Gastroesophageal sphincter (tissue), 4 donors: ENCODE measurements at regions not wholly inside any gene's neighbourhood (a gene's known extent, or its start where the extent isn't known, plus 50 kb on each side); places are given as distances from the start of the nearest gene placed in this dataset.

Source experiments
- ATAC-seq: fragments of 150-250 bp; one replicate; pipeline ENCODE4 v1.9.1; 2016; ENCODE audit warnings: mild to moderate bottlenecking, moderate library complexity
- H3K27ac ChIP-seq, 4 donors: fragments of 200-600 bp; sonication (generic) in 3 of 4; 1 replicate in 3 of 4; 2 replicates in 1 of 4; pipeline ENCODE4 v1.5.1; 2016 to 2019
- H3K27me3 ChIP-seq: fragments of 200-600 bp; sonication (generic); one replicate; pipeline ENCODE4 v1.5.1; 2019
- H3K36me3 ChIP-seq, 2 donors: fragments of 200-600 bp; sonication (generic); one replicate each; pipeline ENCODE4 v1.5.1; 2019; ENCODE audit warnings: control low read depth in 1 of 2
- H3K4me1 ChIP-seq, 3 donors: fragments of 200-600 bp; sonication (generic); 1 replicate in 2 of 3; 2 replicates in 1 of 3; pipeline ENCODE4 v1.5.1; 2016 to 2019; ENCODE audit warnings: control low read depth in 2 of 3
- H3K4me3 ChIP-seq, 2 donors: fragments of 200-600 bp; sonication (generic); one replicate each; pipeline ENCODE4 v1.5.1; 2019; ENCODE audit warnings: mild to moderate bottlenecking in 1 of 2, moderate library complexity in 1 of 2
- H3K9me3 ChIP-seq, 3 donors: fragments of 200-600 bp; sonication (generic); one replicate each; pipeline ENCODE4 v1.5.1; 2017 to 2019; ENCODE audit warnings: control low read depth in 2 of 3
- CTCF ChIP-seq, 4 experiments: fragments of 200-600 bp in 2 of 4; fragments of 450-650 bp in 2 of 4; sonication (generic) in 1 of 4; IDR thresholded peaks; one replicate each; pipeline ENCODE4 v1.5.1; 2017 to 2019; ENCODE audit warnings: antibody characterized with exemption in 4 of 4, mild to moderate bottlenecking in 2 of 4, moderate library complexity in 2 of 4
- EP300 ChIP-seq: sonication (generic); formaldehyde crosslinking; IDR thresholded peaks from one replicate; pipeline ENCODE4 v1.6.1; 2017; ENCODE audit warnings: antibody characterized with exemption, mild to moderate bottlenecking
- POLR2A ChIP-seq, 2 donors: fragments of 450-650 bp; IDR thresholded peaks; one replicate each; pipeline ENCODE4 v1.6.1; 2017; ENCODE audit warnings: antibody characterized with exemption in 2 of 2, mild to moderate bottlenecking in 2 of 2, moderate library complexity in 1 of 2
- POLR2AphosphoS5 ChIP-seq: sonication (generic); formaldehyde crosslinking; IDR thresholded peaks from one replicate; pipeline ENCODE4 v1.6.1; 2017; ENCODE audit warnings: antibody characterized with exemption
- WGBS, 2 donors: methylation state at CpG; one replicate each; pipeline ENCODE4 v1.1.5; 2018; ENCODE audit warnings: low coverage in 1 of 2; 5-methylcytosine and 5-hydroxymethylcytosine counted together

GRCh38 chr18:40866013-40866645, 1088.9 kb upstream of the PIK3C3 start:
- Histone ChIP-seq H3K27me3 (no peaks in the 10 kb centered on the region), H3K9me3 (no peaks in the 10 kb centered on the region), H3K36me3 (no peaks in the 10 kb centered on the region), H3K4me3 (no peak overlapping the region), H3K27ac (no peak overlapping the region), H3K4me1 (no peaks in the 10 kb centered on the region)
- TF ChIP-seq EP300 (no peak), POLR2A (IDR thresholded peaks at IDR 0.05) (no peak), CTCF (IDR thresholded peaks at IDR 0.05) (no peak), POLR2AphosphoS5 (no peak)
- WGBS, 2 donors: 88 to 89% methylated on average over 2 to 4 of the region's 5 CpGs
- ATAC-seq: no peak

DNA sequence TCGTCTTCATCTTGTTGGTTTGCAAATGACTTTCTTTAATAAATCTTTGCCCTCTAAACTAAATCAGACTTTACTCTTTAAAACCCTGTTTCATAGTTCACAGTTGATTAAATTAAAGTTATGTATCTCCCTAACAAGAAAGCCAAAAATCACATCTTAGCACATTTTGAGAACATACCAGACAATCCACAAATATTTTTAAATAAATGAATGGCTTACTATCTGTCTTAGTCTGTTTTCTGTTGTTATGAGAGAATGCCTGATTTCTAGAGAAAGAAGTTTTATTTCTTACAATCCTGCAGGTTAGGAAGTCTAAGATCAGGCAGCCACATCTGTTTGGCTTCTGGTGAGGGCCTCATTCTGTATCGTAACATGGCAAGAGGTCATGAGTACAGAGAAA, 1090.2 kb upstream of the PIK3C3 start:
- Histone ChIP-seq H3K27ac (no peak overlapping the region), H3K27me3 (no peaks in the 10 kb centered on the region), H3K9me3 (no peaks in the 10 kb centered on the region), H3K4me1 (no peaks in the 10 kb centered on the region), H3K4me3 (no peak overlapping the region), H3K36me3 (no peaks in the 10 kb centered on the region)
- WGBS, 2 donors: 78 to 100% methylated on average over 2 of the region's 2 CpGs
- no peak for ATAC-seq
- no peak for TF ChIP-seq EP300
- no peak for TF ChIP-seq POLR2A (IDR thresholded peaks at IDR 0.05)
- TF ChIP-seq CTCF (IDR thresholded peaks at IDR 0.05): no peak
- no peak for TF ChIP-seq POLR2AphosphoS5

- Histone ChIP-seq H3K4me3 (no peak overlapping the region), H3K4me1 (no peaks in the 10 kb centered on the region), H3K36me3 (no peaks in the 10 kb centered on the region), H3K9me3 (no peaks in the 10 kb centered on the region), H3K27ac (no peak overlapping the region), H3K27me3 (no peaks in the 10 kb centered on the region)
- no peak for ATAC-seq
- WGBS, 2 donors: 68 to 87% methylated on average over 3 of the region's 3 CpGs
- TF ChIP-seq POLR2A (IDR thresholded peaks at IDR 0.05) (no peak), POLR2AphosphoS5 (no peak), EP300 (no peak), CTCF (IDR thresholded peaks at IDR 0.05) (no peak)
Measured at GRCh38 chr18:40863801-40864200, 1091.2 kb upstream of the PIK3C3 start.

DNA sequence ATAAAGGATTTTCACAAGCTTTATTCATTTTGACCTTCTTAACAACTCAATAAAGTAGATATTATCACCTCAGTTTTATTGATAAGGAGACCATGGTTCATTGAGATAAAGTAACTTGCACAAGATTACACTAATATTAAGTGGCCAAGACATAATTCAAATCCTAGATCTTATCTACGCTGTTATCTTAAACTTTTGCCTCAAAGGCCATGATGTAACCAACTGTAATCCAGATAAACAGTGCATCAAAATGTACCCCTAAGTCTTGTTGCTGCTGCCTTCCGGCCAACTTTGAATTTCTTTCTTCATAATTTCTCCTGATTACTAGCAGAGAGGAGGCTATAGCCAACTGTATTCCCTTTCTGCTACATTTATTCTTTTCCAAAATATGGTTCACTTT, 1094.8 kb upstream of the PIK3C3 start:
- no peak overlapping the region for H3K27ac ChIP-seq
- no peaks in the 10 kb centered on the region for H3K4me1 ChIP-seq
- TF ChIP-seq EP300: no peak
- no peak for TF ChIP-seq CTCF (IDR thresholded peaks at IDR 0.05)
- TF ChIP-seq POLR2A (IDR thresholded peaks at IDR 0.05): no peak
- no peak for TF ChIP-seq POLR2AphosphoS5
- H3K9me3 ChIP-seq: no peaks in the 10 kb centered on the region
- ATAC-seq: no peak
- 87 to 92% methylated on average over 2 of the region's 2 CpGs for WGBS, 2 donors
- H3K27me3 ChIP-seq: no peaks in the 10 kb centered on the region
- H3K4me3 ChIP-seq: no peak overlapping the region
- no peaks in the 10 kb centered on the region for H3K36me3 ChIP-seq

GRCh38 chr18:40855661-40856060, 1099.4 kb upstream of the PIK3C3 start:
- H3K27ac ChIP-seq: no peak overlapping the region
- WGBS, 2 donors: 58 to 65% methylated on average over 4 of the region's 4 CpGs
- H3K27me3 ChIP-seq: no peaks in the 10 kb centered on the region
- no peaks in the 10 kb centered on the region for H3K9me3 ChIP-seq
- TF ChIP-seq POLR2A (IDR thresholded peaks at IDR 0.05): no peak
- no peak for TF ChIP-seq POLR2AphosphoS5
- no peak for TF ChIP-seq CTCF (IDR thresholded peaks at IDR 0.05)
- no peak for TF ChIP-seq EP300
- H3K36me3 ChIP-seq: no peaks in the 10 kb centered on the region
- no peak overlapping the region for H3K4me3 ChIP-seq
- peaks cover 0 to 10% (median 0%) of the 10 kb centered on the region in 3 donors for H3K4me1 ChIP-seq
- no peak for ATAC-seq
